ENCODE measurements at regions not wholly inside any gene's neighbourhood (a gene's known extent, or its start where the extent isn't known, plus 50 kb on each side); places are given as distances from the start of the nearest gene placed in this dataset.

- DNase-seq (ENCODE audit: low spot score) = no peak
- no peak for TF ChIP-seq CTCF (IDR thresholded peaks at IDR 0.05)
- Histone ChIP-seq H3K27ac (no peak overlapping the region), H3K4me3 (no peak overlapping the region)
Observed at GRCh38 chr10:108203905-108204527, 1039.5 kb upstream of the SORCS1 start.

GRCh38 chr10:108187408-108188012 lies 1023.0 kb upstream of the SORCS1 start:
- H3K27ac ChIP-seq = no peak overlapping the region
- no peak overlapping the region for H3K4me3 ChIP-seq
- DNase-seq (ENCODE audit: low spot score) = no peak
- no peak for TF ChIP-seq CTCF (IDR thresholded peaks at IDR 0.05)

GRCh38 chr10:108184114-108184513 lies 1019.6 kb upstream of the SORCS1 start:
- no peak overlapping the region for H3K4me3 ChIP-seq
- H3K27ac ChIP-seq = no peak overlapping the region
- TF ChIP-seq CTCF (IDR thresholded peaks at IDR 0.05) = no peak
- DNase-seq (ENCODE audit: low spot score) = no peak

GRCh38 chr10:108180878-108181277 lies 1016.4 kb upstream of the SORCS1 start:
- no peak overlapping the region for H3K27ac ChIP-seq
- DNase-seq (ENCODE audit: low spot score) = no peak
- TF ChIP-seq CTCF (IDR thresholded peaks at IDR 0.05) = no peak
- H3K4me3 ChIP-seq = no peak overlapping the region

- no peak for TF ChIP-seq CTCF (IDR thresholded peaks at IDR 0.05)
- Histone ChIP-seq H3K4me3 (no peak overlapping the region), H3K27ac (no peak overlapping the region)
- no peak for DNase-seq (ENCODE audit: low spot score)
Observed at GRCh38 chr10:108169846-108170245, 1005.3 kb upstream of the SORCS1 start.

GRCh38 chr10:108167766-108168165 lies 1003.3 kb upstream of the SORCS1 start:
- no peak for TF ChIP-seq CTCF (IDR thresholded peaks at IDR 0.05)
- no peak overlapping the region for H3K4me3 ChIP-seq
- no peak overlapping the region for H3K27ac ChIP-seq
- no peak for DNase-seq (ENCODE audit: low spot score)

GRCh38 chr10:108166401-108166800 lies 1001.9 kb upstream of the SORCS1 start:
- Histone ChIP-seq H3K27ac (no peak overlapping the region), H3K4me3 (no peak overlapping the region)
- no peak for TF ChIP-seq CTCF (IDR thresholded peaks at IDR 0.05)
- no peak for DNase-seq (ENCODE audit: low spot score)
